GM21717 (cell line): ENCODE measurements at regions not wholly inside any gene's neighbourhood (a gene's known extent, or its start where the extent isn't known, plus 50 kb on each side); places are given as distances from the start of the nearest gene placed in this dataset.

Source experiments
- ATAC-seq: cut with Tn5 transposase; IDR thresholded peaks from one replicate; pipeline ENCODE4 v1.9.1; 2021; ENCODE audit warnings: mild to moderate bottlenecking, moderate library complexity; ENCODE audit not compliant: unreplicated experiment

GRCh38 chr14:38850664-38851063, 252.4 kb downstream of the SEC23A start:
- no peak for ATAC-seq

DNA sequence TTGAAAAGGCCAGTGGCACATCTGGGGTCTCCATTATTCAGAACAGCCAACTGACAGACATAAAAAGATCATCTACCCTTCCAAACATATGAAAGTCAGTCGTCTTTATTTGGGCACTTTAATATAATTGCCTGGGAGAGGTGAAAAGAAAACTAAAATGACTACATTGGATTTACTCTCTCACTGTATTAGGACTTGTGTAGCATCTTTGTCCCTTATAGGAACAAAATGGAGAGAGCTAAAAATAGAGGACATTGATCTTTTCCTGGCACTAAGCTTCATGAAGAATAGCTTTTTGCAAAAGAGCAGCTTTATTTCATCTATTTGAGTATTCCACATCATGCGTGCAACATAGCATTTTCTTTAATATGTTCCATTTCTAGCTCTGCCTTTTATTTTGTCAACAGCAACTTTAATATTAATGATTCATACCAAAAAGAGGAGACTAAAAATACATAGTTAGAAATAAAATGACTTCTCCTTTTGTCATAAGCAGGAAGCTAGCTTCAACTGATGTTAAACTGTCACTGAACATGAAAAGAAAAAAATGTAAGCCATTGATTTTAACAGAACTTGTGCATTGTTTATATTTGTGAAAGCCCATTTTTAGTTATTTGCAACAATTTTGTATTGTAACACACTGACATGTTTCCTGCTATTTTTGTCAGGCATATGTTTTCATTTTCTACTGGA, 254.6 kb downstream of the SEC23A start:
- no peak for ATAC-seq

DNA sequence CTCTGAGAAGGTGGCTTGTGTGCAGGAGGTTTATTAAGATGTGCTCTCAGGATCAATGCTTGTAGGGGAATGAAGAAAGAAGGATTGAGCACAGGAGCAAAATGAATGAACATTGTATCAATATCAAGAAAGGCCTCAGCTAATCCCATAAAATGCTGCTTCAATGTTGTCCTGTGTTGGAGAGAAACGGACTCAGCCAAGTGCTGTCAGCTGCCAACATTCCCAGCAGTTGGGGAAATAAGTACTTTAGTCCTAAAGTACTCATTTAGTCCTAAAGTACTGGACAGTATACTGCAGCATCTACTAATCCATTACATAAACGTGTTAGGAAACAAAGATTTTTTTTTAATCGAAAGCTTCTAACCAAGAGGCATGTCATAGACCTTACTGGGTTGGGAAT, 255.9 kb downstream of the SEC23A start:
- ATAC-seq, result no peak

DNA sequence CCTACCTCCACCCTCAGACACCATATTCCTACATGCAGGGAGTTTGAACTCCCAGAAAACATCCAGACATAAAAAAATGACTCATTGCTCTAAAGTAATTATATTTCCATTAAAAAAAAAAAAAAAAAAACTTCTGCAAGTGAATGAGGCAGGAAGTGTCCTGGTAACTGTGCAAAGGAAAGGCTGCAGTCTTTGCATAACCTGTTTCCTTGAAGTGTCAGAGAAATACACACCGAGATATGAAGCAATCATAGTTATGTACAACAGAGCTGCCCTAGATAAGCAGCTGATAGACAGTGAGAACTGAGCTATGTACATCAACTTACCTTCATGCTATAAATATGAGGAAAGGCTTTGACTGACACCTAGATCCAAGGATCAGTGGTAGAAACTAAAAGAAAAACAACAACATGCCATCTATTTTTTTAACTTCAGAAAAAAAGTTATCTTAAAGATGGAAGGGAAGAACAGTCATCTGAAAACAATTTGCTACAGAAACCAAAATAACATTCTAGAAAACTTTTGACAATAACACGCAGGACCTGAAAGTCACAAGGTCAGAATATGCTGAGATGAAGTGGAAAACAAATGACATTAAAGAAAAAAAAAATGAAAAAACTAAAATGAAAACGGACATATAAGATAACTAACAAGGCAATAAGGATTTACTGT, 263.2 kb downstream of the SEC23A start:
- ATAC-seq, result no peak

DNA sequence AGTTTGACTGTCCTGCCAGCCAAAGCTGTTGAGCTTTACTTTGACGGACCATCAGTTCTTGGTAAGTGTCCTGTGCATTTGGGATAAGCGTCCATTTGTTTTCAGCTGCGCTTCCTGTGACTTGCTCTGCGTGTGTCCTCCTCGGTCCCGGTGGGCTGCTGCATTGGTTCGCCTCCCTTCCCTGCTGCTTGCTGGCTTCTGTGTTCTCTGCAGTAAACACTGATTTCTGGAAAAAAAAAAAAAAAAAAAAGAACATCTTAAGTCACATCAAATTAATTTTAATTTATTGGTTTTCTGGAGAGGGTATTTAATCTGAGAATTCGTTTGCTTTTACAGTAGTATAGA, 264.1 kb downstream of the SEC23A start:
- no peak for ATAC-seq

- ATAC-seq, result no peak
These were observed 264.7 kb downstream of the SEC23A start for GRCh38 chr14:38838049-38838978.

- ATAC-seq, result no peak
These were observed 265.5 kb downstream of the SEC23A start for GRCh38 chr14:38837343-38838048.

- no peak for ATAC-seq
These were observed 266.5 kb downstream of the SEC23A start for GRCh38 chr14:38836539-38836938.

- ATAC-seq, result no peak
These were observed 267.2 kb downstream of the SEC23A start for GRCh38 chr14:38835874-38836273.

- ATAC-seq, result no peak
These were observed 274.7 kb downstream of the SEC23A start for GRCh38 chr14:38828183-38828827.

DNA sequence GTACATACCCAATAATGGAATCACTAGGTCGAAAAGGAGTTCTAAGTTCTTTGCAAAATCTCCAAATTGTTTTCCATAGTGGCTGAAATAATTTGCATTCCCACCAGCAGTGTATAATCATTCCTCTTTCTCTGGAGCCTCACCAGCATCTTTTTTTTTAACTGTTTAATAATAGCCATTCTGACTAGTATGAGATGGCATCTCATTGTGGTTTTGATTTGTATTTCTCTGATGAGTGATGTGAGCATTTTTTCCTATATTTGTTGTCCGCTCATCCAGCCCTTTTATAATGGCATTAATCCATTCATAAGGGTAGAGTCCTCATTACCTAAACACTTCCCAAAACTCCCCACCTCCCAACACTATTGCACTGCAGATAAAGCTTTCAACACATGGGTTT, 278.3 kb downstream of the SEC23A start:
- no peak for ATAC-seq

- no peak for ATAC-seq
These were observed 284.5 kb downstream of the SEC23A start for GRCh38 chr14:38818555-38818954.

GRCh38 chr14:38808734-38809455, 294.1 kb downstream of the SEC23A start:
- no peak for ATAC-seq

- ATAC-seq, result no peak
These were observed 303.4 kb downstream of the SEC23A start for GRCh38 chr14:38799671-38800070.

DNA sequence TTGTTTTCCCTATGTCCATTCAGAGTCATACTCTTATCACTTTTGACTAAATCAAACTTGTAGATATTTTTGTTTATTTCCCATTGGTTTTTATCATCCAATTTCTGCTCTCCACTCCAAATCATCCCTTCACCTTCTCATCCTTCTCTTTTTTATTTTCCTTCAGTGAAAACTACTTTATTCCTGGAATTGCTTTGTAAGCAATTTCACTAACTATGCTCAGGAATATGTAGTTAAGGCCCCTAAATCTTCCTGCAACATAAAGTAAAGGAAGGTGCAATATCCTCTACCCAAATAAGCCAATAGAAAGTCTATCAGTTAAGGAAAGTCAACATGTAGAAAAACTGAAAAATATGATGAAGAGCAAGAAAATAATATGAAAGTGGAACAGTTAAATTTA, 308.4 kb downstream of the SEC23A start:
- ATAC-seq, result no peak

DNA sequence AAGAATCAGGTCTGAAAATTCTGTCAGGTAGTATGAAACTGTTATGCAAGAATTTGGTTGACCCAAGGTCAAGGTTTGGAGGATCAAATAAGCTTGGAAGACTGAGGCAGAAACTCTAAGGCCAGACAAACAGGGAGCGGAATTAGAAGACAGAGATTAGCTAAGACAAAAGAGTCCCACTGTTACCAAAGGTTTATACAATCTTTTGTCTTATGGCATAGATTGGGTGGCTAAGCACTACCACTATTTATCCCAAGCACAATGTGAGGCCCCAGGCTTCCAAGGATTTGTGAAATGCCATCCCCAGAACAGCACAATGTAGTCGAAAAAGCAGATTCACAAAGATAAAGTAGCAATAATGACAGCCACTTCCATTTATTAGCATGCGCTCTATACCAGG, 311.2 kb downstream of the SEC23A start:
- ATAC-seq, result no peak

DNA sequence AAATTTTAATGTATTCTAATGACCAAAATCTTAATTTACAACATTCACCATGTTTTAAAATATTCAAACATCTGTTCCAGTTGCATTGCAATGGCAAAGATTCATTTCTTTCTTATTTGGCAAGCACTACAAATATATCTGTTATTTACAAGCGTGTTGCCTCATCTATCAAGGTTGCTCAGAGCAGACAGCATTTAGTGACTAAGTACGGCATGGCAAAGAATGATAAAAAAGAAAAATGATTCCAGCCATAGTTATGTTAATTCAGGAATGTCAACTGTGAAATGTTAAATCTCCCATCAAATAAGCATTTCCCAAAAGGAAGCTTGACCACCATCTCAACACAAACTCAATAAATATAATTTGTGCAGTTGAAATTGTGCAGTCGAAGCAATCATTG, 312.1 kb downstream of the SEC23A start:
- no peak for ATAC-seq

- ATAC-seq, result no peak
These were observed 313.2 kb downstream of the SEC23A start for GRCh38 chr14:38789805-38790204.

- ATAC-seq, result no peak
These were observed 315.0 kb downstream of the SEC23A start for GRCh38 chr14:38788060-38788459.

DNA sequence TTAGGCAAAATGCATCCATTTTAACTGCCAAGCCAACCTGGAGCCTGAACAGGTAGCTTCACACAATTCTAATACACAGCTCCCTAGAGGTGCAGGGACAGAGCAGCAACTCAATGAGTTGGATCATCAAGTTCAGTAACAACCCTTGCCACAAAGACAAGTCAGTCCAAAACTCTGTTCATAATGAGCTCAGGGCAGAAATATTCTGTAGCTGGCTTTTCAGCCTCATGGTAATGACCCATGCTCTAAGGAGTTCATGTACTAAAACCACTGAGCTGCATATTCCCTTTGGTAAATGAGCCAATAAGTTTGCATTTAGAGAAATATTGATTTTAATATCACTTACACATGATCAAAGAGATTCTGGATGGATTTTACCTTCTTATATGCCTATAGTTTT, 316.1 kb downstream of the SEC23A start:
- no peak for ATAC-seq
